PC-9 (cell line): ENCODE measurements at regions not wholly inside any gene's neighbourhood (a gene's known extent, or its start where the extent isn't known, plus 50 kb on each side); places are given as distances from the start of the nearest gene placed in this dataset.

Experiments used
- BruUV-seq: library from RNA; stranded (reverse); fragments of 400-500 nt; replicated peaks from 2 replicates; lab custom pipeline; 2021; lab: Mats Ljungman, UMichigan
- CTCF ChIA-PET: fragments of 300-600 bp; sonication (Branson Sonifier 250); formaldehyde crosslinking; loops from one replicate; lab custom pipeline; 2022; ENCODE audit warnings: antibody characterized with exemption; lab: Charles Lee
- POLR2A ChIA-PET: fragments of 300-600 bp; sonication (Branson Sonifier 250); formaldehyde crosslinking; loops from one replicate; lab custom pipeline; 2022; ENCODE audit warnings: antibody characterized with exemption; ENCODE audit not compliant: unreplicated experiment; lab: Charles Lee
- DNase-seq, 2 experiments: peaks; one replicate each; pipeline versions ENCODE4 v3.0.0 to v3.0.0-alpha.2; 2015 to 2022; ENCODE audit warnings: mixed read lengths in 1 of 2
- H2AFZ ChIP-seq: fragments of 200-600 bp; sonication (generic); 2 replicates; pipeline ENCODE4 v1.8.1; 2017; ENCODE audit warnings: antibody characterized with exemption
- H3F3A ChIP-seq: fragments of 200-600 bp; sonication (generic); 2 replicates; pipeline ENCODE4 v1.8.1; 2017; ENCODE audit warnings: antibody characterized with exemption, mild to moderate bottlenecking, low read depth; ENCODE audit not compliant: insufficient read depth
- H3K27ac ChIP-seq: fragments of 200-600 bp; sonication (generic); 2 replicates; pipeline ENCODE4 v1.6.1; 2016; ENCODE audit warnings: mixed run types
- H3K27me3 ChIP-seq: fragments of 200-600 bp; sonication (generic); 2 replicates; pipeline ENCODE4 v1.6.1; 2016; ENCODE audit warnings: low read depth, mixed run types; ENCODE audit not compliant: insufficient read depth
- H3K36me3 ChIP-seq: fragments of 200-600 bp; sonication (generic); 2 replicates; pipeline ENCODE4 v1.6.1; 2016; ENCODE audit warnings: low read depth, mixed run types
- H3K4me1 ChIP-seq: fragments of 200-600 bp; sonication (generic); replicated peaks from 2 replicates; pipeline ENCODE4 v1.6.1; 2016; ENCODE audit warnings: mixed run types; ENCODE audit not compliant: insufficient read depth
- H3K4me2 ChIP-seq: fragments of 200-600 bp; sonication (generic); 2 replicates; pipeline ENCODE4 v1.6.1; 2017; ENCODE audit warnings: mixed run types
- H3K4me3 ChIP-seq: fragments of 200-600 bp; sonication (generic); 2 replicates; pipeline ENCODE4 v1.6.1; 2016; ENCODE audit warnings: mixed run types
- H3K79me2 ChIP-seq: fragments of 200-600 bp; sonication (generic); 2 replicates; pipeline ENCODE4 v1.6.1; 2017; ENCODE audit warnings: low read depth, mixed run types
- H3K9me2 ChIP-seq: fragments of 200-600 bp; sonication (generic); 2 replicates; pipeline ENCODE4 v1.8.1; 2017; ENCODE audit warnings: mild to moderate bottlenecking; ENCODE audit not compliant: insufficient read depth
- H3K9me3 ChIP-seq: fragments of 200-600 bp; sonication (generic); 2 replicates; pipeline ENCODE4 v1.8.1; 2016; ENCODE audit warnings: low read depth; ENCODE audit not compliant: insufficient read depth
- H4K20me1 ChIP-seq: fragments of 200-600 bp; sonication (generic); 2 replicates; pipeline ENCODE4 v1.8.1; 2017; ENCODE audit not compliant: insufficient read depth
- EZH2 ChIP-seq: fragments of 200-600 bp; sonication (generic); IDR thresholded peaks from 2 replicates; pipeline ENCODE4 v1.8.0; 2017; ENCODE audit warnings: antibody characterized with exemption, low read depth
- intact Hi-C: fragments of 100-400 bp; cut with micrococcal nuclease; formaldehyde crosslinking; loops from one replicate; pipeline ENCODE4 v1.10.0; 2022; ENCODE audit not compliant: unreplicated experiment
- TF ChIP-seq, protein P1 (sequence below): fragments of 200-600 bp; sonication (generic); conservative IDR thresholded peaks from 2 replicates; pipeline ENCODE4 v1.6.1; 2017; ENCODE audit warnings: mixed run types, antibody characterized with exemption, mild to moderate bottlenecking, moderate library complexity

DNA sequence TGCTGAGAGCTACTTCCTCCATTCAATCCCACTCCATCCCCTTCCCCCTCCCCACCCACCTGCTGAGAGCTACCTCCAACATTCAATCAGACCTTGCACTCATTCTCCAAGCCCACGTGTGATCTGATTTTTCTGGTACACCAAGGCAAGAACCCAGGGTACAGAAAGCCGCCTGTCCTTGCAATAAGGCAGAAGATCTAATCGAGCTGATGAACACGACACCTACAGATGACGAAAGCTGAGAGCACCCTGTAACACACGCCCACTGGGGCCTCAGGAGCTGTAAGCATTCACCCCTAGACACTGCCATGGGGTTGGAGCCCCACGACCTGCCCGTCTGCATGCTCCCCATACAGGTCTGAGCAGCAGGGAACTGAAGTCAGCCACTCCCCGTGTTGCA is 58.3 kb downstream of the TRIML1 start:
- no peak for TF ChIP-seq EZH2
- TF ChIP-seq, protein P1, sequence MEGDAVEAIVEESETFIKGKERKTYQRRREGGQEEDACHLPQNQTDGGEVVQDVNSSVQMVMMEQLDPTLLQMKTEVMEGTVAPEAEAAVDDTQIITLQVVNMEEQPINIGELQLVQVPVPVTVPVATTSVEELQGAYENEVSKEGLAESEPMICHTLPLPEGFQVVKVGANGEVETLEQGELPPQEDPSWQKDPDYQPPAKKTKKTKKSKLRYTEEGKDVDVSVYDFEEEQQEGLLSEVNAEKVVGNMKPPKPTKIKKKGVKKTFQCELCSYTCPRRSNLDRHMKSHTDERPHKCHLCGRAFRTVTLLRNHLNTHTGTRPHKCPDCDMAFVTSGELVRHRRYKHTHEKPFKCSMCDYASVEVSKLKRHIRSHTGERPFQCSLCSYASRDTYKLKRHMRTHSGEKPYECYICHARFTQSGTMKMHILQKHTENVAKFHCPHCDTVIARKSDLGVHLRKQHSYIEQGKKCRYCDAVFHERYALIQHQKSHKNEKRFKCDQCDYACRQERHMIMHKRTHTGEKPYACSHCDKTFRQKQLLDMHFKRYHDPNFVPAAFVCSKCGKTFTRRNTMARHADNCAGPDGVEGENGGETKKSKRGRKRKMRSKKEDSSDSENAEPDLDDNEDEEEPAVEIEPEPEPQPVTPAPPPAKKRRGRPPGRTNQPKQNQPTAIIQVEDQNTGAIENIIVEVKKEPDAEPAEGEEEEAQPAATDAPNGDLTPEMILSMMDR, result no peak
- Histone ChIP-seq H2AFZ (no peak overlapping the region), H3K79me2 (no peaks in the 10 kb centered on the region), H3K4me3 (no peak overlapping the region), H3K9me2 (no peaks in the 10 kb centered on the region), H3F3A (no peaks in the 10 kb centered on the region), H4K20me1 (no peaks in the 10 kb centered on the region), H3K36me3 (no peaks in the 10 kb centered on the region), H3K9me3 (no peaks in the 10 kb centered on the region), H3K4me1 (no peaks in the 10 kb centered on the region), H3K27me3 (no peaks in the 10 kb centered on the region), H3K27ac (no peak overlapping the region), H3K4me2 (no peak overlapping the region)
- CTCF ChIA-PET, result no interaction called here
- BruUV-seq, result no TSS peak
- intact Hi-C loops, result no loop called here
- POLR2A ChIA-PET, result no interaction called here
- no peak for DNase-seq

DNA sequence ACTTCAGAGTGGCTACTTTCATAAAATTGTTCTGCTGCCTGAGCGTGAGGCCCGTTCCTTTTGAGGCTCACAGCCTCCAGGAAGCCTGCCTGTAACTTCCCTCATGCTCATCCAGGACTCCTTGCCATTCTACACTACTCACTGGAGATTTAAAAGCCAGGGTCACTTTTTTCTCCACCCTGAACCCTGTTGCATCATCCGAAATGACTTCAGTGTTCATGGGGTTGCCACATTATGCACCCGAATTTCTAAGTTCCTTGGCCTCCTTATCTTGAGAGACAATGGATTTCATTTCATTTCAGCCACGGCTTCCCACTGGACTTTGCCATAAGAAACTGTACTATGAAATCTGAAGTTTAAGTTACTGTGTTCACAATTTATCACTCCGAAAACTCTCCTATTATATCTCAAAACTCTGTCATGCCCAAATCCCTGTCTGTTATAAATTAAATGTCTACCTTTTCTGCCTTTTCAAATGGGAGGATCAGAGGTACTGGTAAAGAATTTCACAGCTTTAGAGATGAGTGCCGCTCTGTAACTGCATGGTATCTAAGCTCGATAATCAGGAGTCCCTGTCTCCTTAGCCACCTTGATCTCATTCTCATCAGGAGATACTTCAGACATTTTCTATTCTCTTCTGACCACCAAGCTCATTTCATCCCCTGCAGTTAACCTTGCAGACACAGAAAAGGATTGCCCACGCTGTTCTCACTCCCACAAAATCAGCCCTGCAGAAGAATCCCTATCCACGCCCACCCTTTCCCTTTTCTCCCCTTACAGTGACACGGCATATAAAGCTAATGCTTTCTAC is 59.9 kb downstream of the TRIML1 start:
- H3K4me2 ChIP-seq, result no peak overlapping the region; the same call in 1 of the 2 replicates
- H3F3A ChIP-seq, result no peaks in the 10 kb centered on the region
- no peak for DNase-seq
- no peaks in the 10 kb centered on the region for H3K36me3 ChIP-seq
- H3K4me3 ChIP-seq, result no peak overlapping the region
- TF ChIP-seq, protein P1, result no peak
- no peak for TF ChIP-seq EZH2
- intact Hi-C loops, result no loop called here
- no peaks in the 10 kb centered on the region for H4K20me1 ChIP-seq
- H3K27ac ChIP-seq, result peak overlapping the region; percentile 57
- H3K27me3 ChIP-seq, result no peaks in the 10 kb centered on the region
- H3K4me1 ChIP-seq, result no peaks in the 10 kb centered on the region
- H2AFZ ChIP-seq, result no peak overlapping the region
- H3K79me2 ChIP-seq, result no peaks in the 10 kb centered on the region
- no peaks in the 10 kb centered on the region for H3K9me2 ChIP-seq
- H3K9me3 ChIP-seq, result no peaks in the 10 kb centered on the region
- ChIA-PET POLR2A (no interaction called here), CTCF (no interaction called here)
- no TSS peak for BruUV-seq

DNA sequence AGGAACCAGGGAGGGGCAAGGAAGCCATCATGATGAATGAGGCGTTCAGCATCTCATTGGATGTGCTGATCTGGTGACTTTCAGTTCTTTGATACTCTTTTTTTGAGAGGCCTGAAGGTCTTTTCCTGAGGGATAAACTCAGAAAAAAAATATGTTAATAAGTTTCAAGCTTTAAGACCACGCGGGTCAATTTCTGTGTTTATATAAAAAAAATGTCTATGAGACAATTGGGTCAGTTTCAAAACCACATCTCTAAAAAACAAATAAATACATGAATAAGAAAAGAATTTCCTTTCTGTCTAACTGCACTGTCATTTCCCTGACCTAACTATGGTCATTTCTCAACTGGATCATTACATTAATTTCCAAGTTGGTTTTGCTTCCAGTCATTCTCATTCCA is 62.6 kb downstream of the TRIML1 start:
- no peaks in the 10 kb centered on the region for H3K36me3 ChIP-seq
- no peak overlapping the region for H2AFZ ChIP-seq
- no peaks in the 10 kb centered on the region for H4K20me1 ChIP-seq
- no peak for TF ChIP-seq EZH2
- TF ChIP-seq, protein P1, result no peak
- H3K4me2 ChIP-seq, result no peak overlapping the region
- BruUV-seq, result no TSS peak
- no peaks in the 10 kb centered on the region for H3K9me2 ChIP-seq
- intact Hi-C loops, result no loop called here
- POLR2A ChIA-PET, result no interaction called here
- no peaks in the 10 kb centered on the region for H3F3A ChIP-seq
- H3K79me2 ChIP-seq, result no peaks in the 10 kb centered on the region
- H3K27me3 ChIP-seq, result no peaks in the 10 kb centered on the region
- H3K4me1 ChIP-seq, result no peaks in the 10 kb centered on the region
- no peaks in the 10 kb centered on the region for H3K9me3 ChIP-seq
- no peak overlapping the region for H3K27ac ChIP-seq
- no peak for DNase-seq
- CTCF ChIA-PET, result no interaction called here
- no peak overlapping the region for H3K4me3 ChIP-seq
